HS-5 (cell line): ENCODE measurements at regions not wholly inside any gene's neighbourhood (a gene's known extent, or its start where the extent isn't known, plus 50 kb on each side); places are given as distances from the start of the nearest gene placed in this dataset.
"Not testable (repeated sequence)": the region's sequence is repeated elsewhere in the genome, so short reads cannot be mapped to it uniquely, and the experiment has no call there.

Source experiments
- DNase-seq: peaks from one replicate; pipeline ENCODE4 v3.0.0-alpha.2; 2012; ENCODE audit warnings: low read depth

DNA sequence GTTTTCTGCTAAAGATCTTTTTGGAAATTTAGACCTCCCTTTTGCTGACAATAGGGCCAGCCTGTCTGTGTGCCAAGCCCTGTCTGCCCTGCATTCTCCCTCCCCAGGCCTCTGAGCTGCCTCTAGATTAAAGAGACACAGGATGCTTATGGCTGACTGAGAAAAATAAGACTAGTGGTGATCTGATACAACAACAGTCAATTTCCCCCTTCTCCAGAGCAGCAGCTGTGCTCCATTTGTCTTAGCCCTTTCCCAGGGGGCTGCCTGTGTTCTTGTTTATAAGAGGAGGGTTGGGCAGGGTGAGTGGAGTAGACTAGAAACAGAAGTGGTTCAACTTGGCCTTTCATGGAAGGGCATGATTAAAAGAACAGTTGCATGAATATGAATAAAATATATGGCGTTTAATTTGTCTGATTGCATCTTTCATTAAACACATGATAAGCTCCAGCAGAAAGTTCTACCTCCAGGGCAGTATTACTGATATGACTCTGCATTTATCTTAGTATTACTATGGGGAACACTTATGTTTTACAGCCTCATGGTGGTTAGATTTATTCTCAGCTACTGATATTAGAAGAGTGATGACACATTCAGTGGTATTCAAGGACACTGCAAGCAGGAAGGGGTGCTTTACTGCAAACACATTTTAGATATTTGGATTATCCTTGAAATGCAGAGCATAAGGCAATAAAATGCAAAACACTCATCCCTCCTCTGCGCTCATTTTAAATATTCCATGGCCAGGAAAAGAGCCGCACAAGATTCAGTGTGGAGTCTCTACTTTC lies 150.2 kb upstream of the CLEC14A start:
- DNase-seq: no peak

DNA sequence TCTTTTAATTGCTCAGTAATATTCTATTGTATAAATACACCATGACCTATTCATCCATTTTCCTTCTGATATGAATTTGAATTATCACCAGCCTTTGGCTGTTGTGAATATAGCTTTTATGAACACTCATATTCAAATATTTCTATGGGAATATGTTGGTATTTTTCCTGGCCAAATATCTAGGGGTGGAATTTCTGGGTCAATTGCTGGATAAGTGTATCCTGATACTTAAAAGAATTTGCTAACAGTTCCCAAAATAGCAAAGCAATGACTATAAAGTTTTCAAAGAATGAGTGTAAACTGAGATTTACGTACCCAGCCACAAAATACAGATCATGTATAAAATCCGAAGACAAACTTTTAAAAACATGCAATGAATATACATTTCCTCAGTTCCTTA lies 148.7 kb upstream of the CLEC14A start:
- DNase-seq: peak; percentile 65

DNA sequence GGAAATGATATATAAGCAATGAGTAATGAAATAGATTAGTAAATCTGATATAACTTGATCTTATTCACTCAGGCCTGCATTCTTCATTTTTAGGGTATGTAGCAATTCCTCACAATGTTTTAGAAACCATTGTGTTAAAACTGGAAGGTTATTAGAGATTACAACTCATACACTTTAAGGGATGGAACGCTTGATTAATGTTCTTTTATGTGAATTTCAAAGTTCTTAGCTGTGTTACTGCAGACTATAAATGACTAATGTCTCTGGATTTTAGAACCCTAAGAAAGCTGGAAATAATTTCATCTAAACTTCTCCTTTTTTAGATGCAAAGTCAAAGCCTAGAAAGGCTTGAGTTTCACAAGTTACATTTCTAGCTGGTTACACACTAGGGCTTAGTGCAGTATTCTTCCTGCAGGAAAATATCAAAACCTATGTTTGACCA lies 148.2 kb upstream of the CLEC14A start:
- DNase-seq: peak; percentile 85

DNA sequence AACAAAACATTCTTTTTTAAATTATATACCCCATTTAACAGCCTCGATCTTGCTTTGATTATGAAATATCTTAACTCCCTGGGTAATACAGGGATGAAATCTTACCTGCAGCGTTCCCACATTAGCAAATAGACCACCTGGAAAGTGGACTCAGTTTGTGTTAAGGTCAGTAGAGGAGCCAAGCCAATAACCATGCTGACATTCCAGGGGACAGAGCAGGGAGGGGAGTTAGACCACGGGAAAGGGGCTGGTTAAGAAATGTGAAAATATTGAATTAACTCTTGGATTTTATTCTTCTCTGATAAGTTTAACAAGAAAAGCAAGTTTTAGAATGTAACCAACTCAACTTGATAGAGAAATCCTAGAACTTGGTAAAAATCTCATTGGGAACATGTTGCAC lies 144.9 kb upstream of the CLEC14A start:
- no peak for DNase-seq

DNA sequence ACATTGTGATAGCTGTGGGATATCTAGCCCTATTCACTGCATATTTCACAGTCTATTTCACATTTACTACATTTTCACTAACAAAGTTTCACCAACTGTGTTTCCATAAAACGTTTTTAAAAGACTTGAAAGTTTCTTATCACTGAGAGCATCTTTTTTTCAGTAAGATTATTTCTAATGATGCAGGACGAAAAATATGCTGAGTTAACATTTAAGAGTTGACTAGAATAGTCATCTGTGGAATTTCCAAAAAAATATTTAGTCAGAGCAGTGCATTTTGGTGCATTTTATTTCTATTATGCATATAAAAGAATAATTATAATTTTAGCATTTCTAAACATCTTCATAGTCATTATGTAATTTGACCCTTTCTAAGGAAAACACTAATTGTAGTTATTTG lies 143.8 kb upstream of the CLEC14A start:
- DNase-seq: no peak

DNA sequence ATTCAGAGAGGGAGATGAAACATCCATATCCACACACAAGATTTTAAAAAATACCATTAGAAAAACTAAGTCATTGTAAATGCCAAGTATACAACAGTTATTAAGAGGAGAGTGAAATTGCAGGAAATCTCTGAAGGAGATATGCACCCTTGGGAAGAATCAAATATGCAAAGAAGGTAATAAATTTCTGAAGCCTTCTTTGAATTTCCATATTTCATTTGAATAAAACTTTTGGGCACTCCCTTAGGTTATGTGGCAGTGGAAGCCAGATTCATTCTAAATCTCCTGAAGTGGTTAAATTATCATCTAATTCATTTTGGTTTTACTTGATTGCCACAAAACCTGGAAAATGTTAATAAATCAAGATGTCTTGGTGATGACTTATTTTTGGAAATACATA lies 138.9 kb upstream of the CLEC14A start:
- DNase-seq: no peak

DNA sequence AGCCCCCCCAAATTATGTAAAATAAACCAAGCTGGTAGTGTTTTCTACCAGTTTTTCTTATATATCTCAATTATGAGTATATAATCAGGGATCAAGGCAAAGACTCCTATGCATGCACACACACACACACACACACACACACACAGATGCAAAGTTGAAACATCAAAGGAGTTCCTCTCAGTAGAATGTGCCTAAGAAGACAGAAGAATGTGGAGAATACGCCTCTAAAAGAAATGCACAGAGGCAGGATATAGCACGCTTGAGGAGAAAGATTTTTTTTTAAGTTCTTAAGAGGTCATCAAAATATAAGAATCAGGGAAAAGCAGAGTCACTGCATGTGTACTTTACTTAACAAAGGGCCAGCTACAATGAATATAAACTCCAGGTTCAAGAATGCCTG lies 138.2 kb upstream of the CLEC14A start:
- no peak for DNase-seq

DNA sequence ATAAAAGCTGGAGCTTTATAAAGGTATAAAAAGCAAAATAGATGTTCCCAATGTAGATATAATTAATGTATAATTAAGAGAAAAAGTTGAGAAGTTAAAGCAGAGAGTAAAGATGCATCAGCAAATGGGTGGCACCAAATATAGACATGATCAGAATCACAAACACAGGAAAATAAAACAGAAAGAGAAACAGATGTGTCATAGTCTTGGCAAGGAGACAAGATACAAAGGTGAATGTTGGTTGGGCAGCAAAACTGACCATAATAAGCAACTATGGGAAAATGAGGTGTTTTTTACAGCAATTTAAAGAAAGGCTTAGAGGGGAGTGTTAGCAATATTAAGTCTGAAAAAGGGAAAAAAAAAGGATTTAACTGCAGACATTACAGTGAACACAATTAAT lies 135.4 kb upstream of the CLEC14A start:
- no peak for DNase-seq

DNA sequence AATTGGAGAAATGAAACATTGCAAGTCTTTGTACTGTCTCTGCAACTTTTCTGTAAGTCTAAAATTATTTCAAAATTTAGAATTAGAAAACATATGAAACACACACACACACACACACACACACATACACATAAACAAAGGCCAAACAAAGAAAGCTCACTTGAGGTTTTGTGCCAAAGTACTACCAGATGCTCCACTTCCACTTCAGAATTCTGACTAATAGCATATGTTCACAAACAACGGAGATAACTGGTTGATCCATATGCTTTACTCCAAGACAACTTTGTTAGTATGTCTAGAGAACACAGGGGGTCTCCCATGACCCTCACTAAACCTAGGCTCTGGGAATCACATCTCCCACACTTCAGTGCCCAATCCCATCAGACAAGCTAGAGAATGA lies 133.8 kb upstream of the CLEC14A start:
- DNase-seq: no peak

DNA sequence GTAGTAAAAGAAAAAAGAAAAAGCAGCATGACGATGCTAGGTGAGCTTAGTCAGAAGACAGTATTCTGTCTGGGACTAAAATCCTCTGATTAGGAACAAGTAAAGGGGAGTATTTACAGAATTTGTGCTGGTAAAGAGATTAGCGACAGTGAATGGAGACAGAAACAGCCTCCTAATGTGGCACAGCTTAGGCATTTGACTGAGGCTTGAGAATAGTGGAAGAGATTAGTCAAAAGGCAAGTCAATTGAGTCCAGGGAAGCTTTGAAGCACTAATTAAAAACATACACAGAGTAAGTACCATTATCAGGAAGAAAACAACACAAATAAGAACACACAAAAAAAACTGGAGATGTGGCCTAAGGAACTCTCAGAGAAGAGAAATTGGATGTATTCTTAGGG lies 131.9 kb upstream of the CLEC14A start:
- DNase-seq: no peak

DNA sequence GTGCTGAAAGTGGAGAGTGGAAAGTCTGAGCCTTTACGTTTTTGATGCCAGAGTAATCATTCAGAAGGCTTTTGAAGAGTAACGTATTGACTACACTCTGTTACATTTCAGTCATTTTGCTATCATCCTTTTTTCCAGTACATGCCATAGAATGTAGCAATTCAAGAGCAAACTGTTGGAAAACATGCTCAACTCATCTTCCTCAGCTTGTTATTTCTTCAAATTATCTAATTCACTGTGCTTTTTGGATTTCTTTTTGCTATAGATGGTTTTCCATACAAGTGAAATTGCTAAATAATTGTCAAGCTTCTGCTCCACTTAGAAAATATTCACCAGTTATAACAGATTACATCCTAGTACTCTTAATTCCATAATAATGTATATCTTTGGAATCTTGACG lies 129.9 kb upstream of the CLEC14A start:
- no peak for DNase-seq

DNA sequence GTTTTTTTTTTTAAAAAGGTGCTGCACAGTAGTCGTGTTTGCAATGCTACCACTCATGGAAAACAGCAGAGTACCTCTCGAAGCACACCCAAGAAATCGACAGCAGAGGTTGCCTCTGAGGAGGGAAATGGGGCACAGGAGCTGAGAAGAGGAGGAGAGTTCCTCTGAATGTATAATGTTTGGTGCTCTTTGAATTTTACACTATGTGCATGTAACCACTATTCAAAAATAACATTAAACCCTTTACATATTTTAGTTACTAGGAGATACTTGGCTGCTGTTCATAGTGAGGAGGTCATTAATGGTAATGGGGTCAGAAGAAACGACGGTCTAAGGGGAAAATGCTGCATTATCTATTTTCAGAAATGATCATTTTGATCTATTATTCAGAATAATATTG lies 129.4 kb upstream of the CLEC14A start:
- DNase-seq: no peak

DNA sequence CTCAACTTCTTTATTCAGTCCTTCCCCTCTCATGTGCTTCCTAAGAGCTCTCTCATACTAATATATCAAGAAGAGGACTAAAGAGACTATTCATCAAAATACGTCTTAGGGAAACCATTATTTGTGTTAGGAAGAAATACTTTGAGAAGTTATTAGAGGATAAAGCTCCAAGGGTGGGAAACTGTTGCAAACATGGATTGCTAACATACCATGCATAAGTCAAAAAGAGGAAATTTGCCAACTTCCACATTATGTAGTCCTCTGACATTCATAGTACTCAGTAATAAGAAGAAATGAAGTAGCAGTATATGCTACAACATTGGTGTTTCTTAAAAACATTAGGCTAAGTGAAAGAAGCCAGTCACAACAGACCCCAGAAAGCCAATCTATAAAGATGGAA lies 128.8 kb upstream of the CLEC14A start:
- DNase-seq: no peak

DNA sequence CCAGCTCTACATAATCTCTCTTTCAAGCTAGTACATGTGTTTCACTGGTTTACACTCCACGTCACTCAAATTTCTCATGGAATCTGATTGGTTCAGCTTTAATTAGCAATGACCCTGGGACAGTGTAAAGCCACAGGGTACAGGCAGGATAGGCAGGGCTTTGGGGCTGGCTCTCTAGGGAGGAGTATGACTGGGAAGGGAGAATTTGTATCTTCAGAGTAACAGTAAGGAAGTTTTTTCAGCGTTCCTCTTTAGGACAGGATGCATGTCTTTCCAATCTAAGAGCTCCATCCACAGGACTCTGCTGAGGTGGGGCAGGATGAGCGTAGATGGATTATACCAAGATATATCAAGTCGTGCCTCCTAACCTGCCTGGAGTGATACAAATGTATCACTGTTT lies 112.0 kb upstream of the CLEC14A start:
- DNase-seq: no peak

DNA sequence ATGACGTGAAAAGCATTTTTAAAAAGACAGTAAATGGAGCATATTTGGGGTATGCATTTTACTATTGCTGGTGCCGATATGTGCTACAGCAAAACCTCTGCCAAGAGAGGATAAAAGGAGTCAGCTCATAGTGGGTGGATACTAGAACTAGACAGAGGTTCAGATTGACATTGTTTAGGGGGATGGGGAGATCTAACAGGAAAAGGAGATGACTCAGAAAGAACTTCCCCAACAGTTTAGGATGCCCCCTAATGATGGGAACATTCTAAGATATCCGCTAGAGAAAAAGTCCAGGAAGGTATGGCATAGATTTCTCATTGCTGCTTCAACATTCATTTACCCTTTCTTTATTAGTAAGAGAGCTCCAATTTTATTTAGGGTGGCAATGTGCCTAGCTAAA lies 110.5 kb upstream of the CLEC14A start:
- no peak for DNase-seq

DNA sequence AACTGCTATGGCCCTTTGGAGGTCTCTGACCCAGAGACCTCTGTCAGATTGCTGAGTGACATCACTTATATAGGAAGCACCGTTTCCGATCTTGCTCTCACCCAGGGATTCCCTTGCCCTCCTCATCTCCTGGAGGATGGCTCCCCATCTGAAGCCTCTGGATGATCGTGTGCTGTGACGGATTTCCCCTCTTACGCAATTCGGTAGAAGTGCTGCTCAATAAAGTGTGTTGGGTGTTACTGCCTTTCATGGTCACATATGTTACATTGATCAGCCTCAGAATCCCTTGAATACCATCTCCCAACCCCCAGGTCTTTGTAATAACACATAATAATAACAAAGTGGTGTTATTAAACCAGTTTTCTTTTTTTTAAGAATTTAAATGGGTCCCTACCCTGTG lies 107.3 kb upstream of the CLEC14A start:
- DNase-seq: no peak

DNA sequence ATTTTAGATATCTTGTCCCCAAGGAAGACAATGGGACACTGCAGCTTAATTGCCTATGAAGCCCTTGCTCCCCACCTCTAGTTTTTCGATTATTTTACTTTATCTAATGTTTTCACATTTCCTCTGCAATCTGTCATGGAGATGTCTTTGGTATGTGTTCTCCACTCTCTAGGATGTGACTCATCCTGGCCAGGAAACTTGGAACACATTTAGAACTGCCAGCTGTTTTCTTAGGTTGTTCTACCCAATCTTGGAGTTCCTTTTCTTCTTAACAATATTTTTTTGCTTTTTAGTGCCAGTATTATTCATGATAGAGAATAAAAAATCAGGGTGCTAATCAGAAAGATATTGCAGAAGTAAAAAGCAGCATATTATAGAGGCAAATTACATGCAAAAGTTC lies 101.7 kb upstream of the CLEC14A start:
- DNase-seq: peak; percentile 63

DNA sequence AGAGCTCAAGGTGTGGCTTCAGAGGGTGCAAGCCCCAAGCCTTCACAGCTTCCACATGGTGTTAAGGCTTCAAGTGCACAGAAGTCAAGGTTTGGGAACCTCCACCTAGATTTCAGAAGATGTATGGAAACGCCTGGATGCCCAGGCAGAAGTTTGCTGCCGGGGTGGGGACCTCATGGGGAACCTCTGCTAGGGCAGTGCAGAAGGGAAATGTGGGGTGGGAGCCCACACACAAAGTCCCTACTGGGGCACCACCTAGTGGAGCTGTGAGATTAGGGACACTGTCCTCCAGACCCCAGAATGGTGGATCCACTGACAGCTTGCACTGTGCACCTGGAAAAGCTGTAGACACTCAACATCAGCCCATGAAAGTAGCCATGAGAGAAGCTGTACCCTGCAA lies 99.6 kb upstream of the CLEC14A start:
- not testable (repeated sequence) for DNase-seq

DNA sequence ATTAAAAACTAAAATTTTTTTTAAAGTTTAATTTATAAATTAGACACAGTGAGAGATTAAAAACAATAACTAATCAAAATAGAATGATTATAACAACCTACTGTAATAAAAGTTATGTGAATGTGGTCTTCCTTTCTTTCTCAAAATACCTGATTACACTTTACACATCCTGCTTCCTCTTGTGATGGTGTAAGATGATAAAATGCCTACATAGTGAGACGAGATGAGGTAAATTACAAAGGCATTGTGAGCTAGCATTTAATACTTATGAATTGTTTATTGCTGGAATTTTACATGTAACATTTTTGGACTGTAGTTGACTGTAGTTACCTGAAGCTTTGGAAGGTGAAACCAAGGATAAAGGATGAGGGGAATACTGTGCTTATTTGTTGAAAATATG lies 94.2 kb upstream of the CLEC14A start:
- no peak for DNase-seq

DNA sequence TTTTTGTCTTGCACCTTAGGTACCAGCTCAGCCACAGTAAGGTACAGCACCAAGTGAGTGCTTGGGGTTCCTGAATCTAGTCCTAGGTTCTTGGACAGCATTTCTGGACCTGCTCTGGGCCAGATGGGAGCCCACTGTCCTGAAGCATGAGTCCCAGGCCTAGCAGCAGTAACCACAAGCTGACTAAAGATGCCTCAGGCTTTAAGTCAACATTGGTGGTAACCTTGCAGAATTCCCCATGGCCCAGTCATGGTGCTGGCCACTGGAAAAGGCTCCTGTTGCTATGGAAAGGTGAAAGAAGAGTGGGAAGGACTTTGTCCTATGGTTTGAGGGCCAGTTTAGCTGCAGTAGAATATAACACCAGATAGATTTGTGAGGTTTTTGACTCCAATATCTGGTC lies 86.9 kb upstream of the CLEC14A start:
- DNase-seq: peak; percentile 65

DNA sequence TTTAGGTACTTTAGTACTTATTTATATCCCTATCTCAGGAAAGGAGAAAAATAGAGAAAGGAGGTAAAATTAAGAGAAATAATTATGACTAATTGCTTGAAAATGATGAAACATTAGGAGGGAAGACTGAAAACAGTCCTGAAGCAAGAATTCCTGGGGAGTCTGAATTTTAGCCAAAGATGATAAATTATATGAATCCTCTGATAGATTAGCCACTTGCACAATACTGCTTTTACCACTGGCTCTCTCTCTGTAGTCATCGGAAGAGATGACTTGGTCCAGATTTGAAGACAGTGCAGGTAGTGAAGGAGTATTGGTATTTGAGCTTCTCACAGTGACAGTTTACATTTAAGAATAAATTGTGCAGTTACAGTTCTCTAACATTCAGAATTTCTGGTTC lies 83.8 kb upstream of the CLEC14A start:
- peak; percentile 52 for DNase-seq

DNA sequence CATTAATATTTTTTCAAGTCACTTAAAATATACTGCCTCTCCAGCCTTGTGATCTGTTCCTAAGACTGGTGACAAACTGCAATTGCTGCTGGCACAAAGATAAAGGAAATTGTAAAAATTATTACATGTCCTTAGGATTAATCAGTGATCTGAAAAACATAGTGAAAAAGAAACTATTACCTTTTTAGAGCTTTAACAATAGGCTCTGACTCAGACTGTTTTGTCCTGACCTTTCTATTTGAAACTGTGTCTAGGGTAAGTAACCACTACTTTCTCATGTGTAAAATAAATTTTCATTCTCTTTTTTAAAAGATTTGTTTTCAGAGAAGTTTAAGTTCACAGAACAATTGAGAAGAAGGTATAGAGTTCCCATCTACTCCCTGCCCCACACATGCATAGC lies 80.4 kb upstream of the CLEC14A start:
- DNase-seq: no peak

DNA sequence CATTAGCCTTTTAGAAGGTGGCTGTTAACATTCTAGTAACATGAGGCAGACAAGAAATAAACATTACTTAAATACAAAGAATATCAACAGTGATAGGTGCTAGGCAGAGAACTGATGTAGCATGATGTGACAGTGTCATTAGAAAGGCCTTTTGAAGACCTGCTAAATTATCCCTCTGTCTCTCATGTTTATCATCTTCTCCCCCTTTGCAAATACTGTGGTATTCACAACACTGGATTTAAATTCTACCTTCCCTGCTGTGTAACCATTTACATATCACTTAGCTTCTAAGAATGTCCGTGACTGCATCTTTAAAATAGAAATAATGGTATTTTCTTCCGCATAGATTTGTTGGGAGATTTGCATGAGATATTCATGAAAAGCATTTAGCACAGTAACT lies 74.4 kb upstream of the CLEC14A start:
- DNase-seq: no peak

DNA sequence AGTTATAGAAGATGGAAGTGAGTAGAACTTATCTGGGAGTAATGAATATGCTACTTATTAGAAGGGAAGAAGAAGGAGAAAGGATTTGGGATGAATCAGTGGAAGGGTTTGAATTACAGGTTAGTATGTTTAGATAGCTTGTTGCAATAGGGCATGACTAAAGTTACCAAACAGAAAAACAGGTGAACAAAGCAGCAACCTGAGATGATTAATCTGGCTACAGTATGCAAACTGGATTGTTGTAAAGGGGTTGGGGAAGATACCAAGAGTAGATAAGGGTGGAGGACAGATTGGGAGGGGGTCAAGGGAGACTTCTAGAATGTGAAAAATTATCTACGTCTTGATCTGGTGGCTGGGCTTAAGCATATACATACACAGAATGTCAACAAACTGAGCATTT lies 73.4 kb upstream of the CLEC14A start:
- no peak for DNase-seq

DNA sequence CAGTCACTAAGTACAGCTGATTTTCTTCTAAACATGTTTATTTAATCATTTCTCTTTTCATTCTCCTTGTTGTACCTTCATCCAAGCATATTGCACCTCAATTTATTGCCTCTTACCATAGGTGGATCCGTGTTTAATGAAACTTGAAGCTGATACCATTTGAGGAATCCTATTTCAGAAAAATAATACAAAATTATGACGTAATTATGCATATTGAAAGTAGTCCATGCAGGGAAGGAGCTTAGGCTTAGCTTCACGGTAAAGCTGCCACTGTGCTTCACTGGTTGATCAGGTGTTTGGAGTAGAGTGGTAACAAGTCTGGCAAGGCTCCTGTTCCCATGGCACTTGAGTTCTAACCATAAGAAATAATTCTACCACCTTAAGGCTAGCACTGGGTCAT lies 61.0 kb upstream of the CLEC14A start:
- DNase-seq: no peak
